H1 (cell line): ENCODE measurements at regions not wholly inside any gene's neighbourhood (a gene's known extent, or its start where the extent isn't known, plus 50 kb on each side); places are given as distances from the start of the nearest gene placed in this dataset.

ENCODE experiments used
- CTCF ChIA-PET: fragments of 300-600 bp; sonication (Branson Sonifier 250); formaldehyde crosslinking; loops from one replicate; lab custom pipeline; 2021; ENCODE audit not compliant: partially characterized antibody; lab: Charles Lee
- POLR2A ChIA-PET: fragments of 300-600 bp; sonication (Branson Sonifier 250); formaldehyde crosslinking; loops from one replicate; lab custom pipeline; 2021; ENCODE audit warnings: inconsistent platforms; ENCODE audit not compliant: partially characterized antibody; lab: Charles Lee
- DNase-seq, 2 experiments: peaks; one replicate each; pipeline versions ENCODE4 v3.0.0 to v3.0.0-alpha.2; 2010 to 2022; ENCODE audit warnings: low spot score in 2 of 2, low read depth in 1 of 2, mixed read lengths in 1 of 2
- FAIRE-seq: peaks from 2 replicates; lab custom pipeline; 2011; peaks lifted over from hg19 to GRCh38; lab: Jason Lieb, UNC
- H2AFZ ChIP-seq: 2 replicates; pipeline ENCODE4 v1.8.1; 2012; ENCODE audit warnings: low read length, inconsistent platforms
- H2AK5ac ChIP-seq: 2 replicates; pipeline ENCODE4 v1.6.1; 2013; ENCODE audit warnings: low read depth, low read length
- H2BK120ac ChIP-seq: replicated peaks from 2 replicates; pipeline ENCODE3; 2013; ENCODE audit warnings: low read depth, low read length, inconsistent platforms
- H2BK12ac ChIP-seq: 2 replicates; pipeline ENCODE4 v1.6.1; 2013; ENCODE audit warnings: low read depth, low read length
- H2BK15ac ChIP-seq: 2 replicates; pipeline ENCODE4 v1.6.1; 2013; ENCODE audit warnings: low read length
- H2BK20ac ChIP-seq: 2 replicates; pipeline ENCODE4 v1.6.1; 2013; ENCODE audit warnings: low read length
- H2BK5ac ChIP-seq: 2 replicates; pipeline ENCODE4 v1.6.1; 2013; ENCODE audit warnings: low read depth, low read length
- H3K14ac ChIP-seq: 2 replicates; pipeline ENCODE4 v1.6.1; 2013; ENCODE audit warnings: inconsistent platforms; ENCODE audit not compliant: insufficient read length
- H3K18ac ChIP-seq: 2 replicates; pipeline ENCODE4 v1.6.1; 2013; ENCODE audit warnings: low read length; ENCODE audit errors: extremely low read depth
- H3K23ac ChIP-seq: 2 replicates; pipeline ENCODE4 v1.6.1; 2013; ENCODE audit warnings: inconsistent platforms; ENCODE audit not compliant: insufficient read length
- H3K23me2 ChIP-seq: 2 replicates; pipeline ENCODE4 v1.6.1; 2013; ENCODE audit warnings: low read depth, low read length
- H3K27ac ChIP-seq: 2 replicates; pipeline ENCODE4 v1.6.1; 2011; ENCODE audit warnings: low read depth, low read length, inconsistent platforms
- H3K27me3 ChIP-seq, 4 experiments: replicated peaks in 1 of 4; 1 replicate in 1 of 4; 2 replicates in 3 of 4; pipeline versions ENCODE4 v1.6.1 to v1.8.1; 2011 to 2013; ENCODE audit warnings: low read length in 3 of 4, mild to moderate bottlenecking in 3 of 4, inconsistent platforms in 2 of 4, mixed read lengths in 2 of 4, moderate library complexity in 1 of 4; ENCODE audit not compliant: control insufficient read depth in 3 of 4, insufficient read depth in 3 of 4; ENCODE audit errors: extremely low read depth in 1 of 4
- H3K36me3 ChIP-seq, 4 experiments: 2 replicates each; pipeline versions ENCODE4 v1.6.1 to v1.8.1; 2011 to 2013; ENCODE audit warnings: mild to moderate bottlenecking in 4 of 4, low read length in 3 of 4, moderate library complexity in 2 of 4, control low read depth in 1 of 4, inconsistent platforms in 1 of 4; ENCODE audit not compliant: insufficient read depth in 4 of 4, control insufficient read depth in 2 of 4
- H3K4ac ChIP-seq: replicated peaks from 2 replicates; pipeline ENCODE3; 2013; ENCODE audit warnings: low read length, low read depth, mixed read lengths, inconsistent platforms; ENCODE audit not compliant: insufficient read length
- H3K4me1 ChIP-seq, 4 experiments: replicated peaks in 1 of 4; 1 replicate in 1 of 4; 2 replicates in 3 of 4; pipeline versions ENCODE4 v1.6.1 to v1.8.1; 2011 to 2013; ENCODE audit warnings: low read length in 3 of 4, inconsistent platforms in 2 of 4, mixed read lengths in 1 of 4; ENCODE audit not compliant: insufficient read depth in 4 of 4, control insufficient read depth in 3 of 4
- H3K4me2 ChIP-seq, 2 experiments: 2 replicates each; pipeline versions ENCODE4 v1.6.1 to v1.8.1; 2011 to 2013; ENCODE audit warnings: low read depth in 2 of 2, low read length in 2 of 2, control low read depth in 1 of 2, inconsistent platforms in 1 of 2, mild to moderate bottlenecking in 1 of 2; ENCODE audit not compliant: insufficient read depth in 1 of 2
- H3K4me3 ChIP-seq, 4 experiments: fragments of 200-600, 300-600 bp in 1 of 4; sonication (generic), shearing (Covaris generic), sonication (Bioruptor Twin) in 1 of 4; 2 replicates each; pipeline versions ENCODE4 v1.5.1 to v1.8.1; 2011 to 2016; ENCODE audit warnings: low read length in 4 of 4, low read depth in 3 of 4, control low read depth in 2 of 4, inconsistent platforms in 2 of 4, mild to moderate bottlenecking in 2 of 4, mixed read lengths in 1 of 4, moderate library complexity in 1 of 4; ENCODE audit not compliant: insufficient read depth in 2 of 4; ENCODE audit errors: extremely low read depth in 1 of 4
- H3K56ac ChIP-seq: replicated peaks from 2 replicates; pipeline ENCODE3; 2013; ENCODE audit warnings: low read depth, mild to moderate bottlenecking, mixed read lengths, low read length, inconsistent platforms; ENCODE audit not compliant: insufficient read length
- H3K79me1 ChIP-seq: 2 replicates; pipeline ENCODE4 v1.6.1; 2013; ENCODE audit warnings: low read depth, low read length, control low read depth
- H3K79me2 ChIP-seq, 2 experiments: 2 replicates each; pipeline versions ENCODE4 v1.6.1 to v1.8.1; 2012 to 2013; ENCODE audit warnings: low read length in 2 of 2, mild to moderate bottlenecking in 2 of 2, inconsistent platforms in 1 of 2; ENCODE audit not compliant: insufficient read depth in 2 of 2, control insufficient read depth in 1 of 2
- H3K9ac ChIP-seq, 4 experiments: replicated peaks in 1 of 4; 1 replicate in 1 of 4; 2 replicates in 3 of 4; pipeline versions ENCODE4 v1.6.1 to v1.8.1; 2011 to 2013; ENCODE audit warnings: low read depth in 3 of 4, low read length in 3 of 4, control low read depth in 2 of 4, mild to moderate bottlenecking in 2 of 4, moderate library complexity in 2 of 4, inconsistent platforms in 1 of 4; ENCODE audit errors: extremely low read depth in 1 of 4
- H3K9me3 ChIP-seq, 2 experiments: 2 replicates each; pipeline versions ENCODE4 v1.6.1 to v1.8.1; 2012 to 2013; ENCODE audit warnings: mild to moderate bottlenecking in 2 of 2, moderate library complexity in 2 of 2, control low read depth in 1 of 2, inconsistent platforms in 1 of 2, low read depth in 1 of 2, low read length in 1 of 2, mixed read lengths in 1 of 2; ENCODE audit not compliant: insufficient read depth in 2 of 2
- H4K20me1 ChIP-seq, 2 experiments: replicated peaks in 1 of 2; 2 replicates each; pipeline versions ENCODE3 to v1.8.1; 2011 to 2013; ENCODE audit warnings: inconsistent platforms in 2 of 2, low read length in 2 of 2, mild to moderate bottlenecking in 1 of 2; ENCODE audit not compliant: insufficient read depth in 2 of 2, control insufficient read depth in 1 of 2
- H4K5ac ChIP-seq: 2 replicates; pipeline ENCODE4 v1.6.1; 2013; ENCODE audit warnings: low read length, low read depth, mixed read lengths, inconsistent platforms; ENCODE audit not compliant: insufficient read length
- H4K8ac ChIP-seq: 2 replicates; pipeline ENCODE4 v1.8.0; 2013; ENCODE audit warnings: mild to moderate bottlenecking, moderate library complexity, low read length, inconsistent platforms; ENCODE audit not compliant: insufficient read depth; ENCODE audit errors: extremely low read depth
- H4K91ac ChIP-seq: replicated peaks from 2 replicates; pipeline ENCODE3; 2013; ENCODE audit warnings: low read length, mixed read lengths, inconsistent platforms; ENCODE audit not compliant: insufficient read length
- BACH1 ChIP-seq: IDR thresholded peaks from 2 replicates; pipeline ENCODE4 v1.6.1; 2012; ENCODE audit warnings: low read length, improper control_type of control experiment
- EGR1 ChIP-seq: IDR thresholded peaks from 2 replicates; pipeline ENCODE4 v1.6.1; 2011; ENCODE audit warnings: low read depth, low read length, borderline replicate concordance
- EP300 ChIP-seq, 2 experiments: IDR thresholded peaks; 1 replicate in 1 of 2; 2 replicates in 1 of 2; pipeline ENCODE4 v1.6.1; 2011 to 2012; ENCODE audit warnings: low read depth in 2 of 2, low read length in 2 of 2, mild to moderate bottlenecking in 2 of 2, borderline replicate concordance in 1 of 2, inconsistent platforms in 1 of 2, moderate library complexity in 1 of 2
- JUN ChIP-seq: IDR thresholded peaks from 2 replicates; pipeline ENCODE4 v1.6.1; 2011; ENCODE audit warnings: low read depth, mild to moderate bottlenecking, improper control_type of control experiment, low read length
- JUND ChIP-seq: IDR thresholded peaks from 2 replicates; pipeline ENCODE4 v1.6.1; 2011; ENCODE audit warnings: mild to moderate bottlenecking, improper control_type of control experiment, low read length
- PHF8 ChIP-seq: fragments of 200-600 bp; sonication (generic); conservative IDR thresholded peaks from 2 replicates; pipeline ENCODE4 v1.7.1; 2012; ENCODE audit warnings: low read depth, mild to moderate bottlenecking, inconsistent platforms, low read length, moderate library complexity
- SP4 ChIP-seq: IDR thresholded peaks from 2 replicates; pipeline ENCODE4 v1.6.1; 2012; ENCODE audit warnings: low read length, inconsistent platforms
- SRF ChIP-seq: IDR thresholded peaks from 2 replicates; pipeline ENCODE4 v1.6.1; 2011; ENCODE audit warnings: mild to moderate bottlenecking, low read depth, low read length, moderate library complexity
- SUZ12 ChIP-seq: fragments of 200-600 bp; sonication (generic); IDR thresholded peaks from 2 replicates; pipeline ENCODE4 v1.6.1; 2012; ENCODE audit warnings: mild to moderate bottlenecking, inconsistent platforms, low read length, moderate library complexity, mixed read lengths
- WGBS, 2 experiments: shearing (Covaris generic) in 1 of 2; methylation state at CpG; one replicate each; pipeline versions ENCODE4 v1.1.6 to v1.1.7; 2013 to 2015; ENCODE audit warnings: low lambda C conversion rate in 2 of 2, mixed read lengths in 2 of 2, inconsistent platforms in 1 of 2, low coverage in 1 of 2, missing lambda C conversion rate in 1 of 2; ENCODE audit not compliant: insufficient replicate concordance in 2 of 2, insufficient coverage in 1 of 2, insufficient read length in 1 of 2; ENCODE audit errors: extremely low coverage in 1 of 2, missing lambda C conversion rate in 1 of 2; 5-methylcytosine and 5-hydroxymethylcytosine counted together
- TF ChIP-seq, protein P1 (sequence below): IDR thresholded peaks from 2 replicates; pipeline ENCODE4 v1.6.1; 2012; ENCODE audit warnings: inconsistent platforms
- TF ChIP-seq, protein P2 (sequence below): IDR thresholded peaks from 2 replicates; pipeline ENCODE4 v1.6.1; 2012; ENCODE audit warnings: inconsistent platforms

DNA sequence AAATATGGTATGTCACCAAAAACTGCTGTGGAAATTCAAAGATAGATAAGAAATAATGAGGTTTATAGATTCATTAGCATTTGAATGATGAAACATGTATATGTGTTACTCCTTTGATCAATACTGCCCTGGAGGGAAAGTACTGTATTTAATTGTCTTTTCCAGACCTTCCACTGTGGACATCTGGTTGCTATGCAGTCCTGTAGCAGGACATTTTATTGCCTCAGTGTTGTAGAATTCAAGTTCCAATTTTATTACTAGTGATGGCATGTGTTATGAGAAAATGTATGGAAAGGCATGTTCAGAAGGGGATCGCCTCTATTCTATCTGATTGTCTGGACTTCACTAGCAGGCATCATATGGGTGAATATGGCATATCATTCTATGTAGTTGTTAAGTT is 391.0 kb downstream of the TFAP2B start:
- no peak overlapping the region for H3K4me3 ChIP-seq
- CTCF ChIA-PET: interaction anchor here (0.7 kb wide), 1 partner anchor 9 kb away, joined by 3 read pairs; no protein-coding TSS in a partner anchor
- H3K79me2 ChIP-seq: no peaks in the 10 kb centered on the region
- H4K91ac ChIP-seq: no peak overlapping the region
- no peak for DNase-seq
- H2BK15ac ChIP-seq: no peak overlapping the region
- H2BK5ac ChIP-seq: no peak overlapping the region
- H3K23me2 ChIP-seq: no peaks in the 10 kb centered on the region
- FAIRE-seq: no peak
- no peaks in the 10 kb centered on the region for H3K79me1 ChIP-seq
- no peaks in the 10 kb centered on the region; a peak in 1 of 7 replicates for H3K27me3 ChIP-seq
- no peak overlapping the region for H2BK20ac ChIP-seq
- H2AFZ ChIP-seq: no peak overlapping the region
- POLR2A ChIA-PET: no interaction called here
- no peak overlapping the region for H3K4ac ChIP-seq
- peaks cover 0 to 8% (median 4%) of the 10 kb centered on the region in 4 experiments; a peak in 2 of 7 replicates for H3K4me1 ChIP-seq
- no peak overlapping the region for H3K27ac ChIP-seq
- no peak overlapping the region for H3K4me2 ChIP-seq
- no peaks in the 10 kb centered on the region for H3K36me3 ChIP-seq
- no peaks in the 10 kb centered on the region for H3K9me3 ChIP-seq
- no peak overlapping the region for H2AK5ac ChIP-seq
- no peak overlapping the region for H3K18ac ChIP-seq
- no peaks in the 10 kb centered on the region for H4K20me1 ChIP-seq
- H4K8ac ChIP-seq: no peak overlapping the region
- no peak overlapping the region for H2BK120ac ChIP-seq
- TF ChIP-seq SRF (no peak), SUZ12 (no peak), BACH1 (no peak), JUND (no peak), EGR1 (no peak), EP300 (IDR thresholded peaks at IDR 0.05; ENCODE audit: borderline replicate concordance in 1 of 2, low read depth in 2 of 2, low read length in 2 of 2) (no peak), SP4 (no peak), JUN (no peak), PHF8 (no peak)
- TF ChIP-seq, protein P1, sequence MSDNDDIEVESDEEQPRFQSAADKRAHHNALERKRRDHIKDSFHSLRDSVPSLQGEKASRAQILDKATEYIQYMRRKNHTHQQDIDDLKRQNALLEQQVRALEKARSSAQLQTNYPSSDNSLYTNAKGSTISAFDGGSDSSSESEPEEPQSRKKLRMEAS: no peak
- TF ChIP-seq, protein P2, sequence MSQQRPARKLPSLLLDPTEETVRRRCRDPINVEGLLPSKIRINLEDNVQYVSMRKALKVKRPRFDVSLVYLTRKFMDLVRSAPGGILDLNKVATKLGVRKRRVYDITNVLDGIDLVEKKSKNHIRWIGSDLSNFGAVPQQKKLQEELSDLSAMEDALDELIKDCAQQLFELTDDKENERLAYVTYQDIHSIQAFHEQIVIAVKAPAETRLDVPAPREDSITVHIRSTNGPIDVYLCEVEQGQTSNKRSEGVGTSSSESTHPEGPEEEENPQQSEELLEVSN: no peak
- no peak overlapping the region for H4K5ac ChIP-seq
- 83% methylated on average over 1 of the region's 1 CpG; no CpG with 5 or more reads in 1 of the 2 experiments for WGBS, 2 experiments
- no peak overlapping the region for H3K23ac ChIP-seq
- no peak overlapping the region for H3K14ac ChIP-seq
- H3K9ac ChIP-seq: no peak overlapping the region
- no peak overlapping the region for H3K56ac ChIP-seq
- no peak overlapping the region for H2BK12ac ChIP-seq
